ENCODE measurements at regions not wholly inside any gene's neighbourhood (a gene's known extent, or its start where the extent isn't known, plus 50 kb on each side); places are given as distances from the start of the nearest gene placed in this dataset.

- TF ChIP-seq CTCF (IDR thresholded peaks at IDR 0.05; ENCODE audit: extremely low read depth in 1 of 2, insufficient read depth in 1 of 2, low read depth in 1 of 2, low read length in 2 of 2) (no peak), POLR2A (IDR thresholded peaks at IDR 0.05; ENCODE audit: low read depth, low read length) (no peak), JUN (IDR thresholded peaks at IDR 0.05; ENCODE audit: borderline replicate concordance, insufficient read depth, insufficient read length, low read depth) (no peak), FOS (IDR thresholded peaks at IDR 0.05; ENCODE audit: borderline replicate concordance, insufficient read depth, low read length) (no peak), EZH2 (IDR thresholded peaks at IDR 0.05; ENCODE audit: borderline replicate concordance, low read depth, low read length, severe bottlenecking) (no peak)
Measured at GRCh38 chr3:22129101-22129500, 378.1 kb upstream of the ZNF385D start.

Data from endothelial cell of umbilical vein (primary cell).